Central memory CD4-positive, alpha-beta T cell (primary cell): ENCODE measurements at regions not wholly inside any gene's neighbourhood (a gene's known extent, or its start where the extent isn't known, plus 50 kb on each side); places are given as distances from the start of the nearest gene placed in this dataset.
"Not testable (repeated sequence)": the region's sequence is repeated elsewhere in the genome, so short reads cannot be mapped to it uniquely, and the experiment has no call there.

Source experiments
- DNase-seq: peaks from one replicate; pipeline ENCODE4 v3.0.0; 2022

GRCh38 chr5:116813356-116813755, 238.7 kb upstream of the SEMA6A start:
- no peak for DNase-seq

GRCh38 chr5:116810951-116811350, 236.3 kb upstream of the SEMA6A start:
- DNase-seq = no peak

- no peak for DNase-seq
These were observed 232.2 kb upstream of the SEMA6A start for GRCh38 chr5:116806836-116807235.

- DNase-seq = no peak
These were observed 224.8 kb upstream of the SEMA6A start for GRCh38 chr5:116799401-116799800.

- no peak for DNase-seq
These were observed 220.6 kb upstream of the SEMA6A start for GRCh38 chr5:116795189-116795588.

- DNase-seq = no peak
These were observed 214.9 kb upstream of the SEMA6A start for GRCh38 chr5:116789522-116789921.

- DNase-seq = no peak
These were observed 214.3 kb upstream of the SEMA6A start for GRCh38 chr5:116788851-116789403.

- no peak for DNase-seq
These were observed 212.9 kb upstream of the SEMA6A start for GRCh38 chr5:116787570-116787969.

- DNase-seq = no peak
These were observed 210.5 kb upstream of the SEMA6A start for GRCh38 chr5:116785106-116785505.

GRCh38 chr5:116779846-116780245, 205.2 kb upstream of the SEMA6A start:
- no peak for DNase-seq

- DNase-seq = no peak
These were observed 204.1 kb upstream of the SEMA6A start for GRCh38 chr5:116778651-116779280.

GRCh38 chr5:116778032-116778431, 203.4 kb upstream of the SEMA6A start:
- no peak for DNase-seq

- no peak for DNase-seq
These were observed 199.3 kb upstream of the SEMA6A start for GRCh38 chr5:116773926-116774325.

GRCh38 chr5:116772806-116773205, 198.2 kb upstream of the SEMA6A start:
- no peak for DNase-seq

GRCh38 chr5:116772152-116772501, 197.5 kb upstream of the SEMA6A start:
- no peak for DNase-seq

- DNase-seq = no peak
These were observed 197.0 kb upstream of the SEMA6A start for GRCh38 chr5:116771466-116772151.

- not testable (repeated sequence) for DNase-seq
These were observed 195.3 kb upstream of the SEMA6A start for GRCh38 chr5:116769953-116770352.

GRCh38 chr5:116769470-116769869, 194.8 kb upstream of the SEMA6A start:
- no peak for DNase-seq

- DNase-seq = no peak
These were observed 191.9 kb upstream of the SEMA6A start for GRCh38 chr5:116766470-116766947.

- no peak for DNase-seq
These were observed 190.8 kb upstream of the SEMA6A start for GRCh38 chr5:116765441-116765840.

GRCh38 chr5:116764941-116765340, 190.3 kb upstream of the SEMA6A start:
- no peak for DNase-seq

- DNase-seq = no peak
These were observed 189.6 kb upstream of the SEMA6A start for GRCh38 chr5:116763987-116764866.
